ENCODE measurements at regions not wholly inside any gene's neighbourhood (a gene's known extent, or its start where the extent isn't known, plus 50 kb on each side); places are given as distances from the start of the nearest gene placed in this dataset.
"Not testable (repeated sequence)": the region's sequence is repeated elsewhere in the genome, so short reads cannot be mapped to it uniquely, and the experiment has no call there.

- Mint-ChIP-seq H3K27ac (no peak overlapping the region), H3K4me1 (ENCODE audit: unreplicated experiment) (no peaks in the 10 kb centered on the region), H3K27me3 (no peaks in the 10 kb centered on the region), H3K36me3 (no peaks in the 10 kb centered on the region), H3K9me3 (no peaks in the 10 kb centered on the region), H3K4me3 (no peak overlapping the region)
- no peak for DNase-seq (ENCODE audit: extremely low spot score, unreplicated experiment)
- TF ChIP-seq CTCF (conservative IDR thresholded peaks at IDR 0.05) = no peak
Measured at GRCh38 chr9:24011009-24011717, 185.1 kb upstream of the ELAVL2 start.

GRCh38 chr9:24009322-24009721 is 183.3 kb upstream of the ELAVL2 start:
- Mint-ChIP-seq H3K27me3 (no peaks in the 10 kb centered on the region), H3K27ac (no peak overlapping the region), H3K9me3 (no peaks in the 10 kb centered on the region), H3K4me1 (ENCODE audit: unreplicated experiment) (no peaks in the 10 kb centered on the region), H3K36me3 (no peaks in the 10 kb centered on the region), H3K4me3 (no peak overlapping the region)
- DNase-seq (ENCODE audit: extremely low spot score, unreplicated experiment) = no peak
- no peak for TF ChIP-seq CTCF (conservative IDR thresholded peaks at IDR 0.05)

- no peak for TF ChIP-seq CTCF (conservative IDR thresholded peaks at IDR 0.05)
- Mint-ChIP-seq H3K27me3 (no peaks in the 10 kb centered on the region), H3K27ac (no peak overlapping the region), H3K36me3 (no peaks in the 10 kb centered on the region), H3K4me1 (ENCODE audit: unreplicated experiment) (no peaks in the 10 kb centered on the region), H3K4me3 (no peak overlapping the region), H3K9me3 (no peaks in the 10 kb centered on the region)
- DNase-seq (ENCODE audit: extremely low spot score, unreplicated experiment) = no peak
Measured at GRCh38 chr9:24007185-24007584, 181.1 kb upstream of the ELAVL2 start.

GRCh38 chr9:23991874-23992273 is 165.8 kb upstream of the ELAVL2 start:
- DNase-seq (ENCODE audit: extremely low spot score, unreplicated experiment); H3K4me1 Mint-ChIP-seq (ENCODE audit: unreplicated experiment); H3K27me3 Mint-ChIP-seq; H3K4me3 Mint-ChIP-seq; H3K9me3 Mint-ChIP-seq; H3K36me3 Mint-ChIP-seq; H3K27ac Mint-ChIP-seq: not testable (repeated sequence)

GRCh38 chr9:23979491-23979890 is 153.5 kb upstream of the ELAVL2 start:
- H3K4me1 Mint-ChIP-seq (ENCODE audit: unreplicated experiment) = no peaks in the 10 kb centered on the region
- TF ChIP-seq CTCF (conservative IDR thresholded peaks at IDR 0.05) = no peak

GRCh38 chr9:23962101-23962500 is 136.1 kb upstream of the ELAVL2 start:
- H3K27ac Mint-ChIP-seq = no peak overlapping the region
- DNase-seq (ENCODE audit: extremely low spot score, unreplicated experiment) = no peak
- H3K9me3 Mint-ChIP-seq = peaks cover 12% of the 10 kb centered on the region
- no peaks in the 10 kb centered on the region for H3K4me1 Mint-ChIP-seq (ENCODE audit: unreplicated experiment)
- H3K27me3 Mint-ChIP-seq = no peaks in the 10 kb centered on the region
- H3K36me3 Mint-ChIP-seq = no peaks in the 10 kb centered on the region
- TF ChIP-seq CTCF (conservative IDR thresholded peaks at IDR 0.05) = no peak
- H3K4me3 Mint-ChIP-seq = no peak overlapping the region

More at GRCh38 chr9:23979491-23979890, 153.5 kb upstream of the ELAVL2 start:
- DNase-seq (ENCODE audit: extremely low spot score, unreplicated experiment) = no peak
- H3K27me3 Mint-ChIP-seq = no peaks in the 10 kb centered on the region
- no peak overlapping the region for H3K4me3 Mint-ChIP-seq
- H3K36me3 Mint-ChIP-seq = no peaks in the 10 kb centered on the region
- no peak overlapping the region for H3K27ac Mint-ChIP-seq
- H3K9me3 Mint-ChIP-seq = no peaks in the 10 kb centered on the region

Measured in type B pancreatic cell (in vitro differentiated cells).